Right ventricle myocardium superior (tissue), 1 donor: ENCODE measurements at regions not wholly inside any gene's neighbourhood (a gene's known extent, or its start where the extent isn't known, plus 50 kb on each side); places are given as distances from the start of the nearest gene placed in this dataset.

ENCODE experiments used
- ATAC-seq: fragments of 200-7000 bp; cut with Tn5 transposase; one replicate; pipeline ENCODE4 v1.9.1; 2020; ENCODE audit warnings: mild to moderate bottlenecking; ENCODE audit not compliant: poor library complexity
- DNase-seq: peaks from one replicate; pipeline ENCODE4 v3.0.0-alpha.2; 2020
- intact Hi-C: fragments of 100-400 bp; cut with DNase I; formaldehyde crosslinking; loops from one replicate; pipeline ENCODE4 v1.11.2; 2022
- donor health status: DM: no; HTN: yes; CAD: no; lungs with severe emphysema.

GRCh38 chr4:144202081-144202480, 61.6 kb upstream of the GYPA start:
- ATAC-seq (no peak), DNase-seq (no peak)
- intact Hi-C loops, result no loop called here

- ATAC-seq (no peak), DNase-seq (no peak)
- intact Hi-C loops, result no loop called here
Measured at GRCh38 chr4:144203155-144203554, 62.6 kb upstream of the GYPA start.

DNA sequence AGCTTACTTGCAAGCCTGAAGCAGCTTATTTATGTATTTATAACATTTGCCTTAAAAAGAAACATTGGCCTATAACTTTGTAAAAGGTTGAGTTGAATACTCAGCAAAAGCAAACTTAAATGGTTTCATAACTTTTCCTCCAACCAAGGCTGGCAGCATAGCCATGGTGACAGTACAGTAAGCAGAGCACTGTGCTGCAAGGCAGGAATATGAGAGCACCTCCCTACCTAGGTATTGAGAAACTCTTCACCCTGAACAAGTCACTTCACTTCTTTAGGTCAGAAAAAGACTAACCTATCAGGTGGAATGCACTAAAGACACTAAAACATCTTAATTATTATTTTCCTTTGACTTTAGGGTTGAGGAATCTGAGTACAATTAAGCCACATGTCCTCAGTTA, 63.9 kb upstream of the GYPA start:
- DNase-seq (no peak), ATAC-seq (no peak)
- intact Hi-C loops, result no loop called here

DNA sequence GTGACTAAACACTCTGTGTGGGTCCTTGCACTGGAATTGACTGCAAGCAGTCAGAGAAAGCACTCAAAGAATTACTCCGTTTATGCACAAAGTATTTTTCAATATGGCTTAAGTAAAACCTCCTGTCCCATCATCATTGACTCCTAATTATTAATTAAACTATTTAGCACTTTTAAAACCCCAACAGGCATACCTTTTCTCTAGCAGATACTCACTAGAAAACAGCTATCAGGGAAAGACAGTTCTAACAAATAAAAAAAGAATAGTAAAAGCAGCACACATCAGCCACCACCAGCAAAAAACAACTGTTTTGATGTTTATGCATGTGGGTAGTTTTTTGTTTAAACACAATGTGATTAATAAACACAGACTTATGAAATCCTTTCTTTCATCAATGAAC, 66.2 kb upstream of the GYPA start:
- ATAC-seq (no peak), DNase-seq (no peak)
- intact Hi-C loops, result no loop called here

DNA sequence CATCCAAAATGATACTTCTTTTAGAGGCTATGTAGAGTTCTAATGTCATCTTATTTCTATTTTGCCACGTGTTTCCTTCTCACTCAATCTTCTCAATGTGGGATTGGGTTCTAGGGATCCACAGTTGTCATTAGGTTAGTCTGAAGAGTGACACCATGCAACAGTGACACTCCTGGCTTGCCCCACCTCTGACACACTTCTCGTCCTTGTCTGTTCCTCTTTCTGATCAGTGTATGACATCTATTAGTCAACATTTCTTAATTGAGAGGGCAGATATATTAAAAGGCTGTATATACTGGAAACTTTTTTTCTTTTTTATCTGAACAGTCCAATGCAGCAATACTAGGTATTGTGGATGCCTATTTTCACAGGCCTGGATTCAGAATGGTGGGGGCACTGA, 67.6 kb upstream of the GYPA start:
- no peak for ATAC-seq
- intact Hi-C loops, result no loop called here
- no peak for DNase-seq

DNA sequence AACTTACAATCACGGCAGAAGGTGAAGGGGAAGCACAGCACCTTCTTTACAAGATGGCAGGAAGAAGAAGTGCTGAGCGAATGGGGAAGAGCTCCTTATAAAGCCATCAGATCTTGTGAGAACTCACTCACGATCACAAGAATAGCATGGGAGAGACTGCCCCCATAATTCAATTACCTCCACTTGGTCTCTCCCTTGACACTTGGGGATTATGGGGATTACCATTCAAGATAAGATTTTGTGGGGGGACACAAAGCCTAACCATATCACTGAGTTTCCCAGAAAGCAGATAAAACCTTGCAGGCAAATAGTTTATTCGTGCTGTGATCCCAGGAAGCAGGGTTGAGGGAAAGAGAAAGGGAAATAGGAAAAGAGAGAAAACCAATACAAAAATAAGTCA, 69.0 kb upstream of the GYPA start:
- no peak for DNase-seq
- intact Hi-C loops, result no loop called here
- ATAC-seq, result no peak

- ATAC-seq (no peak), DNase-seq (no peak)
- intact Hi-C loops, result no loop called here
Measured at GRCh38 chr4:144213371-144213770, 72.9 kb upstream of the GYPA start.

GRCh38 chr4:144223149-144223548, 82.6 kb upstream of the GYPA start:
- ATAC-seq, result peak; percentile 95
- DNase-seq, result no peak
- intact Hi-C loops, result no loop called here

DNA sequence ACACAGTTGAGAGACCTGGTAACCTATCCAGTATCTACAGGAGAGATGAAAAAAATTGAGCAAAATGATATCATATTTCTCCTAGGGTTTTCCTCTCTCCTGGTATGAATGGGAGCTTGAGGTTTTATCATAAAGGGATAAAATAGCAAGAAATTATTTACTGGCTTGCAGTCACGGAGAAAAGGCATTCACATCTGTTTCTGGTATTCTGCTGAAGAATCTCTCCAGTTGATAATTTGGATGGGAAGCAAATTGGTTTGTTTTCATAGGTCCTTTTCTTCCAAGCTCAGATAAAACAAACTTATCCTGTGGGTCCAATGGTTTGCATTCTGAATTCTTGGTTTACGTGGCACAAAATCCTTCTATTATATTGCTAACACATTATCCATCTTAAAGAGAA, 83.1 kb upstream of the GYPA start:
- ATAC-seq, result peak; percentile 51
- no peak for DNase-seq
- intact Hi-C loops, result no loop called here

DNA sequence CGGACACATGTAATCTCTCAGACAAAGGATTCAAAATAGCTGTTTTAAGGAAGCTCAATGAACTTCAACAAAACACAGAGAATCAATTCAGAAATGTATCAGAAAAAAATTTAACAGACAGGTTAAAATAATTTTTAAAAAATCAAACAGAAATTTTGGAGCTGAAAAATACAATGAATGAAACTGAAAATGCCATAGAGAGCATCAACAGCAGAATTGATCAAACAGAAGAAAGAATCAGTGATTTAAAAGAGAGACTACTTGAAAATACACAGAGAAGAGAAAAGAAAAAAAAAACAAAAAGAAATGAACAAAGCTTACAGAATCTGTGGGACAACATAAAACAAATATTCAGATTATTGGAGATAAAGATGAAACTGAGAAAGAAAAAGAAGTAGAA, 118.8 kb upstream of the GYPA start:
- no peak for DNase-seq
- no peak for ATAC-seq
- intact Hi-C loops, result no loop called here

GRCh38 chr4:144267084-144267483, 126.6 kb upstream of the GYPA start:
- intact Hi-C loops, result no loop called here
- DNase-seq (no peak), ATAC-seq (no peak)

DNA sequence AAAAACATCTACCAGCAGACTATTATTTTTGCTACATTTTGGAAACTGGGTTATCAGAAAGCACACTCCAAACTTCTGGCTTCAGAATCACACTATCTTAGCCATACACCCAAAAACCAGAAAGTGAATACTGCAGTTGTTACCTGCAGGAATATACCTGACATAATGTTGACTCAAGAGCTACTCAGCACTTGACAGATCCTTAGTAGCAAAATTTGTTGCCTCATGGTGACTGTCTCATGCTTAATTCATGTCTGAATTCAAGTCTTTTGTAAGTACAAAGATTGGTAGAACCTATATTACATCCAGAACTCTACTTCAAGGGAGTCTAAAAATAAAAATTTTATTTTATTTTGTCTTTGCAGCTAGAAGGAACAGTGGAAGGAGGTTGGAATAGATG, 140.2 kb upstream of the GYPA start:
- DNase-seq, result no peak
- intact Hi-C loops, result no loop called here
- no peak for ATAC-seq

GRCh38 chr4:144283526-144283925, 143.0 kb upstream of the GYPA start:
- ATAC-seq (no peak), DNase-seq (no peak)
- intact Hi-C loops, result no loop called here

- DNase-seq (no peak), ATAC-seq (no peak)
- intact Hi-C loops, result no loop called here
Measured at GRCh38 chr4:144284026-144284425, 143.5 kb upstream of the GYPA start.

DNA sequence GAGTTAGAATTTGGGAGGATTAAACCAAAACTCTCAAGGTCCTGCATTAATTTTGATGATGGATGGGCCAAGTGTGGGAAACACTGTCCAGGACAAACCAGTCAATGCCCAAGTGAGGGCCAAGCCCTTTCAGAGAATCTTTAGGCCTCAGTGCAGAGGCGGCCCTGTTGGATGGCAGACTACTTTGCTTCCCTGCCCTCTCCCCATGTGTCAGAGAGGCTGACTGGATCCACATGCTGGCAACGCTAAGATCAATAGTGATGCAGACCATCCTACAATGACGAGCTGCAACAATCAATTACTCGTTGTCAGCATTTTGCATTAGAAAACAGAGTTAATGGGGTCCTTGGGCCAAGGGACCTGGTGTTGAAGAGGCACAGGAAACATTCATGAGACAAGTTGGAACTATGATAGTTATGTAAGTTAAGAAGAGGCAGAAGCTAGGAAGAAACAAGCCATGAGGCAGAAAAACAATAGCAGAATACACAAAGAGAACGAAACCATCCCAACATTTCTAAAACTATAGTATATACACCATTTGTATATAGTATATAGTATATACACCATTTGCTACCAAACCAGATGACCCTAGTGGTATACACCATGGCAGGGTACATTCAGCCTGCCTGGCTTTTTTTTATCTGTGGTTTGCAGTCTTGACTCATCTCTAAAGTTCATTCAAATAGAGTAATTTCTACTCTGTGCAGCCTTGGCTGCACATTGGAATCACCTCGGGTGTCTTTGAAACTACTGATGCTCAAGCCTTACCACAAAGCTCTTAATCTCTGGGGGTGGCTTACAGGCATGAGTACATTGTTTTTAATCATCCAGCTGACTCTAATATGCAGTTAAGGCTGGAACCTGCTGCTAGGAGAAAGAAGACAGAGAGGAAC, 147.7 kb upstream of the GYPA start:
- DNase-seq (no peak), ATAC-seq (no peak)
- intact Hi-C loops, result no loop called here

- ATAC-seq, result no peak
- intact Hi-C loops, result no loop called here
- no peak for DNase-seq
Measured at GRCh38 chr4:144289667-144290428, 149.3 kb upstream of the GYPA start.

GRCh38 chr4:144291164-144291563, 150.6 kb upstream of the GYPA start:
- DNase-seq (no peak), ATAC-seq (no peak)
- intact Hi-C loops, result no loop called here

DNA sequence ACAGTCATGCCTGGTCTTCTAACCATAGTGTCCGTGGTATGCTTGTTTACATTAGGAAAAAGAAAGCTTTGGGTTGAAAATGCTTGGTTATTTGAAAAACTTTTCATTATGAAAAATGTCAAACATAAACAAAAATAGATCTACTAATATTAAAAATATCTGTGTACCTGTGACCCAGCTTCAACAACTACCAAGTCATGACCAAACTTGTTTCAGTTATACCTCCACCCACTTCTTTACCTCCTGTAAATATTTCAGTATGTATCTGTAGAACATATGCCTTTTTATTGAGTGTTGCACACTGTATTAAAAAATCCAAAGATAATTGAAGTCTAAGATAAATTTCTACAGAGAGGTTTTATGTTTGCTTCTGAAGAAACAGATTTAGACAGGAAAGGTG, 153.7 kb upstream of the GYPA start:
- intact Hi-C loops, result no loop called here
- ATAC-seq (no peak), DNase-seq (no peak)

DNA sequence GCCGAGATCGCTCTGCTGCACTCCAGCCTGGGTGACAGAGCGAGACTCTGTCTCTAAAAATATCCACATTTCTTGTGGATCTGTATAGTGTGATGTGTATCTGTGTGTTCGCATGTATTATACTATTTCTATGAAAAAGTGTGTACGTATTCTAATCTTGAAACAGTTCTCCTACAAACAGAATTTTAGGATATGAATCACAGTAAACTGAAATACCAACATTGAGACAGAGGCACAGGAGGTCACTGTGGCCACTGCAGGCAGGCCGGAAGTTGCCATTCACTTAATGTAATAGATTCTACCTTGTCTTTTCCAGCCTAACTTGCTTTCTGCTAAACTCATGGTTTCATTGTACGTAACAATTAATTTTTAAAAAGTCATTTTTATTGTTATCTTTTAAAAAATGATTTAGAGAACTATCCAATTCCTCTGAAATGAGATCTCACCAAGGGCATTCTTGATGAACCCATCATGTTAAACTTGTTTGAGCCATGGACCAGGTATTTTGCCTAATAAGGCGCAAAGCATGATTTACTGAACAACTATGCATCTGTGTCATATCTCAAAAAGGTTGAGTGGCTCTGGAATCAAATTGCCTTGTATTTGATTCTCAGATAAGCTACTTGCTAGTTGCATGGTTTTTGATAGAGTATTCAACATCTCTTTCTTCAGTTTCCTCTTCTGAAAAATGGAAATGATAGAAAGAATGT, 154.9 kb upstream of the GYPA start:
- no peak for ATAC-seq

DNA sequence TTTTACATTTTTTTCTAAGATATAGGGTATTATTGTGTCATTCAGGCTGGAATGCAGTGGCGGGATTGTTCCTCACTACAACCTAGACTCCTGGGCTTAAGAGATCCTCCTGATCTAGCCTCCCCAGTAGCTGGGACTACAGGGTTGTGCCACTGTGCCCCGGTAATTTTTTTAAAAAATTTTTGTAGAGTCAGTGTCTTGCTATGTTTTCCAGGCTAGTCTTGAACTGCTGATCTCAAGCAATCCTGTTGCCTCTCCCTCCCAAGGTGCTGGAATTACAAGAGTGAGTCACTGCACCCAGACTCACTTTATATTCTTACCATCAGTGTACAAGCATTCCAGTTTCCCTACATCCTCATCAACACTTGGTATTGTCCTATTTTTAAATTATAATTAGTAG, 156.4 kb upstream of the GYPA start:
- DNase-seq (no peak), ATAC-seq (no peak)
- intact Hi-C loops, result no loop called here

More for the DNA sequence above, 154.9 kb upstream of the GYPA start:
- intact Hi-C loops, result no loop called here
- DNase-seq, result no peak
